ENCODE measurements at regions not wholly inside any gene's neighbourhood (a gene's known extent, or its start where the extent isn't known, plus 50 kb on each side); places are given as distances from the start of the nearest gene placed in this dataset.
"Not testable (repeated sequence)": the region's sequence is repeated elsewhere in the genome, so short reads cannot be mapped to it uniquely, and the experiment has no call there.

DNA sequence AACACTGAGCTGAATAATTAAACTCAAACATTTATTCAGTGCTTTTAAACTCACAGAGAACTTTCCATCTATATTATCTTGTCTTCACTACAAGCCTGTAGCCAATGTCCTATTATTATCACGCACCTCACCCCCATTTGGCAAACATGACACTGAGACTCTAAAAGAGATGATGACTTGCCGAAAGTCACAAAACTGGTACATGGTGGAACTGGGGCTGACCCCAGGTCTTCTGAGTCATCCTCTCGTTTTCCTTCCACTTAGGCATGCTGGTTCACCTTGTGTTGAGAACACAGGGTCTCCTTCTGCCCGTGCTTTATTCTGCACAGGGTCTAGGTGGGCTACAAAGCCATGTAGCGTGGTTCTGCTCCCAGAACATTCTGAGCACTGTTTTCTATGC is 230.0 kb upstream of the MGAT5 start:
- H3K27me3 ChIP-seq (ENCODE audit: insufficient read depth, low read length): no peaks in the 10 kb centered on the region
- no peaks in the 10 kb centered on the region for H3K9me3 ChIP-seq (ENCODE audit: insufficient read depth, low read depth, low read length)
- H3K27ac ChIP-seq (ENCODE audit: low read length): no peak overlapping the region
- H3K9ac ChIP-seq (ENCODE audit: low read depth, low read length): no peak overlapping the region
- no peaks in the 10 kb centered on the region for H3K36me3 ChIP-seq (ENCODE audit: insufficient read depth, low read depth, low read length)
- H3K4me3 ChIP-seq (ENCODE audit: low read length): no peak overlapping the region
- H3K4me1 ChIP-seq (ENCODE audit: insufficient read depth, low read length): peaks cover 6% of the 10 kb centered on the region; the same call in 1 of the 2 replicates

DNA sequence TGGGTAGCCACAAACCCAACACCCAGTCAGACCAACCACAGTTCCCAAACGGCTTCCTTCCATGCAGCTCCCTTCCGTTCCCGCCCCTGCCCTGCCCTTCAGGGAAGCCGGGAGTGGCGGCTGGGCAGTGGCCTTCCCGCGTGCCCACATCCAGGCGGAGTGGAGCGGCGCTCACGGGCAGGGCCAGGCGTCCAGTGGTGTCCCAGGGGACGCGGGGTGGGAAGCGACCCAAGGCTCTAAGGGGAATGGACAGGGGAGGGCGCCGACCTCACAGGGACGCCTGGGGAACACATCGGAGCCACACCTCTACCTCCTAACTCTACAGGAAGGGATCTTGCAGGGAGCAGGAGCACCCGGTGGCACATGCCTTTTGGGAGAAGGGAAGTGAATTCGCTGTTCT is 225.9 kb upstream of the MGAT5 start:
- H3K9ac ChIP-seq (ENCODE audit: low read depth, low read length): no peak overlapping the region
- no peaks in the 10 kb centered on the region for H3K9me3 ChIP-seq (ENCODE audit: insufficient read depth, low read depth, low read length)
- no peaks in the 10 kb centered on the region for H3K4me1 ChIP-seq (ENCODE audit: insufficient read depth, low read length)
- H3K27ac ChIP-seq (ENCODE audit: low read length): no peak overlapping the region
- no peak overlapping the region for H3K4me3 ChIP-seq (ENCODE audit: low read length)
- no peaks in the 10 kb centered on the region for H3K27me3 ChIP-seq (ENCODE audit: insufficient read depth, low read length)
- no peaks in the 10 kb centered on the region for H3K36me3 ChIP-seq (ENCODE audit: insufficient read depth, low read depth, low read length)

DNA sequence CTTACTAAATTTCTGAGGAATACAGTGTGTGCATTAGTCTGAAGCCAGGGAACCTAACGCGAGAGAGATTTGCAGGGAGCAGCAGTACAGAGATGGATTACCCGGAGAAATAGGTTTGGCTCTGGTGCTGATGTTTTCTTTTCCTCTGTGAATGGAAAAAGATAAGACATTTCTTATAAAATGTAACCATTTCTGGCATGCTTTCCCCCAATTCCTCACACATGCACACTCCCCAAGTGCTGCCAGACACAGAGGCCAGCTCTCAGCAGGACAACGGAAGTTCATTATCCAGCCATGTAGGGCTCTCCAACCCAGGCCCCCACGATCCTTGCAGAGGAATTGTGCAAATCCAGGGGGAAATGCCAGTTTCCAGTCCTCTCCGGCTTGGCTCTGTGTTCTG is 224.5 kb upstream of the MGAT5 start:
- Histone ChIP-seq H3K9me3 (ENCODE audit: insufficient read depth, low read depth, low read length) (no peaks in the 10 kb centered on the region), H3K9ac (ENCODE audit: low read depth, low read length) (no peak overlapping the region), H3K27ac (ENCODE audit: low read length) (no peak overlapping the region), H3K36me3 (ENCODE audit: insufficient read depth, low read depth, low read length) (no peaks in the 10 kb centered on the region), H3K4me3 (ENCODE audit: low read length) (no peak overlapping the region), H3K27me3 (ENCODE audit: insufficient read depth, low read length) (no peaks in the 10 kb centered on the region), H3K4me1 (ENCODE audit: insufficient read depth, low read length) (no peaks in the 10 kb centered on the region)

DNA sequence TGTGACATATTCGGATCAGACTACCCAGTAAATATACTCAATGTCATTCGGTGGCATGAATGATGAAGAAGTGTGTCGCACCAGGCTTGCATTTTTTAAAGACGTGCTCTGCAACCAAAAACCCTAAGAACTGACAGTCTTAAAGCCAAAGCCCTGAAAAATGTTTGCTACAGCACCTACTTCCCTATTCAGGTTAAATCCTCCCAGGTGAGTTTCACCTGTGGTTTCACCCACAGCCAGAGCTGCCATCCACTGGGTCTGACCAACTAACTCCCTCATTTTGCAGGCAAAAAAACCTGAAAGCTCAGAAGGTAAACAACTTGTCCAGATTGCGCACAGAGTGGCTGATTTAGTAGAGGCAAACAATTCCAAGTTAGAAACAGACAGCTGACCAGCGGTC is 222.3 kb upstream of the MGAT5 start:
- Histone ChIP-seq H3K27ac (ENCODE audit: low read length) (no peak overlapping the region), H3K27me3 (ENCODE audit: insufficient read depth, low read length) (no peaks in the 10 kb centered on the region), H3K4me1 (ENCODE audit: insufficient read depth, low read length) (no peaks in the 10 kb centered on the region), H3K4me3 (ENCODE audit: low read length) (no peak overlapping the region), H3K36me3 (ENCODE audit: insufficient read depth, low read depth, low read length) (no peaks in the 10 kb centered on the region), H3K9ac (ENCODE audit: low read depth, low read length) (no peak overlapping the region), H3K9me3 (ENCODE audit: insufficient read depth, low read depth, low read length) (no peaks in the 10 kb centered on the region)

DNA sequence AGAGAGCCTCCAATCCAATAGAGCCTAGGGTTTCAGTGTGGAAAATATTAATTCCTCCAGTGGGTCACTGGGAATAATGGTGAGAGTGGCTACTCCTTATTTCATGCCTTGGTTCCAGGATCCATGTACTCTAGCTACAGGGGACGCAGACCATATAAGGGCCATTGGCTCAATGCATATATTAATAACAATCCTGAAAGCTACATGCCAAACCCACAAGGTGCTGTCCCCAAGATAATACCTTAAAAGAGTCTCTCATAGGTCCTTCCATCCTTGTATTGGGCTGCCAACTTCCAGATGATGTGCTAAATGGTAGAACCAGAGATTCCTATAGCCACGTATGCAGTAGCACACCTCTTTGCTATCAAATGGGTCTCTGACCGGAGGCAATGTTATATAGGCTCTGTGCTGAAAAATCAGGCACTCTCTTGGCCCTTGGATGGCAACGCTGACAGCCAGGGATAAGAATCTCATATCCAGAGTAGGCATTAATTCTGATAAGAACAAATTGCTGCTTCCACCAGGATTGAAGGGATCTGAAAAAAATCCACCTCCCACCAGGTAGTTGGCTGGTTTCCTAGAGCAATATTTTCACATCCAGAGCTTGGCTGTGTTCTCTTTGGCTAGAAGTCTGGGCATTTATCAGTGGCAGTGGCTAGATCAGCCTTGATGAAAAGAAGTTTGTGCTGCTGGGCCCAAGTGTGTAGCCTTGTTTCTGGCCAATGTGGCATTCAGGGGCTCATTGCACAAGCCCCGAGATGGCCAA is 218.1 kb upstream of the MGAT5 start:
- Histone ChIP-seq H3K4me3 (ENCODE audit: low read length) (no peak overlapping the region), H3K36me3 (ENCODE audit: insufficient read depth, low read depth, low read length) (no peaks in the 10 kb centered on the region), H3K9me3 (ENCODE audit: insufficient read depth, low read depth, low read length) (peaks cover 17% of the 10 kb centered on the region; the same call in 1 of the 2 replicates), H3K27me3 (ENCODE audit: insufficient read depth, low read length) (no peaks in the 10 kb centered on the region), H3K4me1 (ENCODE audit: insufficient read depth, low read length) (no peaks in the 10 kb centered on the region), H3K27ac (ENCODE audit: low read length) (no peak overlapping the region), H3K9ac (ENCODE audit: low read depth, low read length) (no peak overlapping the region)

DNA sequence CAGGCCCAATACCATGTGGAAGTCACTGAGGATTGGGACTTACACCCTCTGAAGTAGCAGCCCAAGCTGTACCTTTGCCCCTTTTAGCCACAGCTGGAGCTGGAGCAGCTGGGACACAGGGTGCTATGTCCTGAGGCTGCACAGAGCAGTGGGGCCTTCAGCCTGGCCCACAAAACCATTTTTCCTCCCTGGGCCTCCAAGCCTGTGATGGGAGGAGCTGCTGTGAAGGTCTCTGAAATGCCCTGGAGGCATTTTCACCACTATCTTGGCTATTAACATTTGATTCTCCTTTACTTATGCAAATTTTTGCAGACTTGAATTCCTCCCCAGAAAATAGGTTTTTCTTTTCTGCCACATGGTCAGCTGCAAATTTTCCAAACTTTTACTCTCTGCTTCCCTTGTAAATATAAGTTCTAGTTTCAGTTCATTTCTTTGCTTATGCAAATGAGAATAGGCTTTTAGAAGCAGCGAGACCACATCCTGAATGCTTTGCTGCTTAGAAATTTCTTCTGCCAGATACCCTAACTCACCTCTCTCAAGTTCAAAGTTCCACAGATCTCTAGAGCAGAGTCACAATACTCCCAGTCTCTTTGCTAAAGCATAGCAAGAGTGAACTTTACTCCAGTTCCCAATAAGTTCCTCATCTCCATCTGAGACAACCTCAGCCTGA is 213.8 kb upstream of the MGAT5 start:
- no peak overlapping the region for H3K9ac ChIP-seq (ENCODE audit: low read depth, low read length)
- H3K36me3 ChIP-seq (ENCODE audit: insufficient read depth, low read depth, low read length): no peaks in the 10 kb centered on the region
- H3K4me1 ChIP-seq (ENCODE audit: insufficient read depth, low read length): no peaks in the 10 kb centered on the region
- H3K27me3 ChIP-seq (ENCODE audit: insufficient read depth, low read length): no peaks in the 10 kb centered on the region
- H3K4me3 ChIP-seq (ENCODE audit: low read length): no peak overlapping the region
- H3K27ac ChIP-seq (ENCODE audit: low read length): no peak overlapping the region
- H3K9me3 ChIP-seq (ENCODE audit: insufficient read depth, low read depth, low read length): peaks cover 31% of the 10 kb centered on the region; the same call in 1 of the 2 replicates

DNA sequence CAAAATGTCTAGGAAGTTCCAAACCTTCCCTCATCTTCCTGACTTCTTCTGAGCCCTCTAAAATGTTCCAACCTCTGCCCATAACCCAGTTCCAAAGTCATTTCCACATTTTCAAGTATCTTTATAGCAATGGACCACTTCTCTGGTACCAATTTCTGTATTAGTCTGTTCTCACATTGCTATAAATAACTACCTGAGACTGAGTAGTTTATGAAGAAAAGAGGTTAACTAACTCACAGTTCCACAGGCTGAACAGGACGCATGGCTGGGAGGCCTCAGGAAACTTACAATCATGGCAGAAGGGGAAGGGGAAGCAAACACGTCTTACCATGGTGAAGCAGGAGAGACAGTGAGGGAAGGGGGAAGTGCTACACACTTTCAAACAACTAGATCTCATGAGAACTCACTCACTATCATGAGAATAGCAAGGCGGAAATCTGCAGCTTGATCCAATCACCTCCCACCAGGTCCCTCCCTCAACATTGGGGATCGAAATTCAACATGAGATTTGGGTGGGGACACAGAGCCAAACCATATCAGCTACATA is 213.2 kb upstream of the MGAT5 start:
- H3K4me1 ChIP-seq (ENCODE audit: insufficient read depth, low read length); H3K4me3 ChIP-seq (ENCODE audit: low read length); H3K27ac ChIP-seq (ENCODE audit: low read length): not testable (repeated sequence)

DNA sequence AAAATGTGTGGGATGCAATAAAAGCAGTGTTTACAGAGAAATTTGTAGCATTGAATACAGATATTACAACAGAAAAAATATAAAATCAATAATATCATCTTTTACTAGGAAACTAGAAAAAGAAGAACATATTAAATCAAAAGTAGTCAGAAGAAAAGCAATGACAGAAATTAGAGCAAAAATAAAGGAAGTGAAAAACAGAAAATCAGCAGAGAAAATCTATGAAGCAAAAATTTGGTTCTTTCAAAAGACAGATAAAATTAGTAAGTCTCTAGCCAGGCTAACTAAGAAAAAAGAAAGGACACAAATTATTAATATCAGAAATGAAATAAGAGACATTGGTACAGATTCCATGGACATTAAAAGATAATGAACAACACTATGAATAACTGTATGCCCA is 212.0 kb upstream of the MGAT5 start:
- H3K27me3 ChIP-seq (ENCODE audit: insufficient read depth, low read length): no peaks in the 10 kb centered on the region
- no peaks in the 10 kb centered on the region for H3K4me1 ChIP-seq (ENCODE audit: insufficient read depth, low read length)
- H3K4me3 ChIP-seq (ENCODE audit: low read length): no peak overlapping the region
- H3K27ac ChIP-seq (ENCODE audit: low read length): no peak overlapping the region
- no peak overlapping the region for H3K9ac ChIP-seq (ENCODE audit: low read depth, low read length)
- H3K36me3 ChIP-seq (ENCODE audit: insufficient read depth, low read depth, low read length): no peaks in the 10 kb centered on the region
- peaks cover 31% of the 10 kb centered on the region; the same call in 1 of the 2 replicates for H3K9me3 ChIP-seq (ENCODE audit: insufficient read depth, low read depth, low read length)

More for the DNA sequence above, 213.2 kb upstream of the MGAT5 start:
- H3K36me3 ChIP-seq (ENCODE audit: insufficient read depth, low read depth, low read length); H3K27me3 ChIP-seq (ENCODE audit: insufficient read depth, low read length); H3K9ac ChIP-seq (ENCODE audit: low read depth, low read length): not testable (repeated sequence)
- peaks cover 31% of the 10 kb centered on the region; the same call in 1 of the 2 replicates for H3K9me3 ChIP-seq (ENCODE audit: insufficient read depth, low read depth, low read length)

DNA sequence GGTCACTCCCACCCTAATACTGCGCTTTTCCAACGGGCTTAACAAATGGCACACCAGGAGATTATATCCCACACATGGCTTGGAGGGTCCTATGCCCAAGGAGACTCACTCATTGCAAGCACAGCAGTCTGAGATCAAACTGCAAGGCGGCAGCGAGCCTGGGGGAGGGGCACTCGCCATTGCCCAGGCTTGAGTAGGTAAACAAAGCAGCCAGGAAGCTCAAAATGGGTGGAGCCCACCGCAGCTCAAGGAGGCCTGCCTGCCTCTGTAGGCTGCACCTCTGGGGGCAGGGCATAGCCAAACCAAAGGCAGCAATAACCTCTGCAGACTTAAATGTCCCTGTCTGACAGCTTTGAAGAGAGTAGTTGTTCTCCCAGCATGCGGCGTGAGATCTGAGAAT is 210.8 kb upstream of the MGAT5 start:
- H3K36me3 ChIP-seq (ENCODE audit: insufficient read depth, low read depth, low read length); H3K27ac ChIP-seq (ENCODE audit: low read length); H3K9ac ChIP-seq (ENCODE audit: low read depth, low read length); H3K27me3 ChIP-seq (ENCODE audit: insufficient read depth, low read length); H3K4me1 ChIP-seq (ENCODE audit: insufficient read depth, low read length); H3K4me3 ChIP-seq (ENCODE audit: low read length): not testable (repeated sequence)
- H3K9me3 ChIP-seq (ENCODE audit: insufficient read depth, low read depth, low read length): peaks cover 31% of the 10 kb centered on the region; the same call in 1 of the 2 replicates

DNA sequence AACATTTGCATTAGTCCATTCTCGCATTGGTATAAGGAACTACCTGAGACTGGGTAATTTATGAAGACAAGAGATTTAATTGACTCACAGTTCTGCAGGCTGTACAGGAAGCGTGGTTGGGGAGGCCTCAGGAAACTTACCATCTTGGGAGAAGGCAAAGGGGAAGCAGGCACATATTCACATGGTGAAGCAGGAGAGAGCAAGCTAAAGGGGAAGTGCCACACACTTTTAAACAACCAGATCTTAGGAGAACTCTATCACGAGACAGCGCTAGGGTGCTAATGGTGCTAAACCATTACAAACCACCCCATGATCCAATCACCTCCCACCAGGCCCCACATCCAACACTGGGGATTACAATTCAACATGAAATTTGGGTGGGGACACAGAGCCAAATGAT is 201.7 kb upstream of the MGAT5 start:
- Histone ChIP-seq H3K36me3 (ENCODE audit: insufficient read depth, low read depth, low read length) (no peaks in the 10 kb centered on the region), H3K27me3 (ENCODE audit: insufficient read depth, low read length) (no peaks in the 10 kb centered on the region), H3K4me1 (ENCODE audit: insufficient read depth, low read length) (no peaks in the 10 kb centered on the region), H3K9ac (ENCODE audit: low read depth, low read length) (no peak overlapping the region), H3K9me3 (ENCODE audit: insufficient read depth, low read depth, low read length) (no peaks in the 10 kb centered on the region), H3K27ac (ENCODE audit: low read length) (no peak overlapping the region), H3K4me3 (ENCODE audit: low read length) (no peak overlapping the region)

DNA sequence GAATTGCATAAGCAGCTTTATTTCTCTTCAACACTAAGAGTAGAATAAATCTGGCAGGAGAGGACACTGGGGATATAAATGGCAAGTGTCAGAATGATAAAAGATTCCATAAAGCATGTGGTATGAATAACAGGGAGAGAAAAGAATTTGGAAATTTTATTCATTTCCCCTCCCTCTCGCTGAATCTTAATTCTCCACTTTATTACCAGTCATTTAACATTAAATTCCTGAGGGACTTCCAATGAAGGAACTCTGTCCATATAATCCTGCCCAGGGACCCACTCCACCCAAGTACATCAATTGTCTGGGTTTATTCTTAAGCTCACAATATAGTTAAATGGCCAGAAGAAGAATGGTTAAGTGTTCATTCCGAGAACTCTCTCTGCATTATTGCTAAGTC is 197.7 kb upstream of the MGAT5 start:
- Histone ChIP-seq H3K4me1 (ENCODE audit: insufficient read depth, low read length) (no peaks in the 10 kb centered on the region), H3K4me3 (ENCODE audit: low read length) (no peak overlapping the region), H3K27ac (ENCODE audit: low read length) (no peak overlapping the region), H3K36me3 (ENCODE audit: insufficient read depth, low read depth, low read length) (no peaks in the 10 kb centered on the region), H3K9ac (ENCODE audit: low read depth, low read length) (no peak overlapping the region), H3K9me3 (ENCODE audit: insufficient read depth, low read depth, low read length) (peaks cover 8% of the 10 kb centered on the region; the same call in 1 of the 2 replicates), H3K27me3 (ENCODE audit: insufficient read depth, low read length) (no peaks in the 10 kb centered on the region)

DNA sequence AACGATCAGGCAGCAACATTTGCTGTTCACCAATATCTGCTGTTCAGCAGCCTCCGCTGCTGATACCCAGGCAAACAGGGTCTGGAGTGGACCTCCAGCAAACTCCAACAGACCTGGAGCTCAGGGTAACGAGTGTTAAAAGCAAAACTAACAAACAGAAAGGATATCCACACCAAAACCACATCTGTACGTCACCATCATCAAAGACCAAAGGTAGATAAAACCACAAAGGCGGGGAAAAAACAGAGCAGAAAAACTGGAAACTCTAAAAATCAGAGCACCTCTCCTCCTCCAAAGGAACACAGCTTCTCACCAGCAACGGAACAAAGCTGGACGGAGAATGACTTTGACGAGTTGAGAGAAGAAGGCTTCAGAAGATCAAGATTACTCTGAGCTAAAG is 192.8 kb upstream of the MGAT5 start:
- H3K4me1 ChIP-seq (ENCODE audit: insufficient read depth, low read length); H3K36me3 ChIP-seq (ENCODE audit: insufficient read depth, low read depth, low read length); H3K27ac ChIP-seq (ENCODE audit: low read length); H3K27me3 ChIP-seq (ENCODE audit: insufficient read depth, low read length); H3K9ac ChIP-seq (ENCODE audit: low read depth, low read length); H3K4me3 ChIP-seq (ENCODE audit: low read length): not testable (repeated sequence)
- peaks cover 12% of the 10 kb centered on the region for H3K9me3 ChIP-seq (ENCODE audit: insufficient read depth, low read depth, low read length)
